ENCODE measurements at regions not wholly inside any gene's neighbourhood (a gene's known extent, or its start where the extent isn't known, plus 50 kb on each side); places are given as distances from the start of the nearest gene placed in this dataset.

- Histone ChIP-seq H2AFZ (ENCODE audit: low read depth, low read length, severe bottlenecking) (no peak overlapping the region), H3K9ac (ENCODE audit: low read length) (no peak overlapping the region), H3K27me3 (ENCODE audit: low read length) (no peaks in the 10 kb centered on the region), H3K4me3 (ENCODE audit: insufficient read depth, low read length, poor library complexity, severe bottlenecking) (no peak overlapping the region), H3K36me3 (ENCODE audit: low read length) (no peaks in the 10 kb centered on the region), H3F3A (ENCODE audit: insufficient read depth) (no peaks in the 10 kb centered on the region), H3K79me2 (ENCODE audit: insufficient read depth, low read length) (no peaks in the 10 kb centered on the region), H4K20me1 (ENCODE audit: low read depth, low read length) (no peaks in the 10 kb centered on the region), H3K9me3 (ENCODE audit: insufficient read depth, low read length) (no peaks in the 10 kb centered on the region), H3K9me2 (replicated peaks; ENCODE audit: insufficient read depth, low read length) (no peaks in the 10 kb centered on the region), H3K4me2 (ENCODE audit: low read depth, low read length, poor library complexity, severe bottlenecking) (no peak overlapping the region), H3K27ac (ENCODE audit: low read depth, low read length) (no peak overlapping the region)
- TF ChIP-seq CTCF (IDR thresholded peaks at IDR 0.05; ENCODE audit: insufficient read depth, low read length, poor library complexity, severe bottlenecking) (no peak), EZH2phosphoT487 (conservative IDR thresholded peaks at IDR 0.05; ENCODE audit: low read length) (no peak)
Measured at GRCh38 chr10:105763611-105764010, 1122.5 kb downstream of the SORCS3 start.

- Histone ChIP-seq H3K27ac (ENCODE audit: low read depth, low read length) (no peak overlapping the region), H3K4me2 (ENCODE audit: low read depth, low read length, poor library complexity, severe bottlenecking) (no peak overlapping the region), H3K9me2 (replicated peaks; ENCODE audit: insufficient read depth, low read length) (no peaks in the 10 kb centered on the region)
Measured at GRCh38 chr10:105761576-105762260, 1120.6 kb downstream of the SORCS3 start.

GRCh38 chr10:105759669-105760068, 1118.6 kb downstream of the SORCS3 start:
- no peak overlapping the region for H3K9ac ChIP-seq (ENCODE audit: low read length)
- H4K20me1 ChIP-seq (ENCODE audit: low read depth, low read length): no peaks in the 10 kb centered on the region
- no peaks in the 10 kb centered on the region for H3K36me3 ChIP-seq (ENCODE audit: low read length)
- no peak overlapping the region for H3K4me3 ChIP-seq (ENCODE audit: insufficient read depth, low read length, poor library complexity, severe bottlenecking)
- no peaks in the 10 kb centered on the region for H3F3A ChIP-seq (ENCODE audit: insufficient read depth)
- no peaks in the 10 kb centered on the region for H3K9me2 ChIP-seq (replicated peaks; ENCODE audit: insufficient read depth, low read length)
- no peak overlapping the region for H2AFZ ChIP-seq (ENCODE audit: low read depth, low read length, severe bottlenecking)
- H3K9me3 ChIP-seq (ENCODE audit: insufficient read depth, low read length): no peaks in the 10 kb centered on the region
- H3K79me2 ChIP-seq (ENCODE audit: insufficient read depth, low read length): no peaks in the 10 kb centered on the region
- TF ChIP-seq EZH2phosphoT487 (conservative IDR thresholded peaks at IDR 0.05; ENCODE audit: low read length): no peak
- no peak for TF ChIP-seq CTCF (IDR thresholded peaks at IDR 0.05; ENCODE audit: insufficient read depth, low read length, poor library complexity, severe bottlenecking)
- H3K27me3 ChIP-seq (ENCODE audit: low read length): no peaks in the 10 kb centered on the region
- H3K27ac ChIP-seq (ENCODE audit: low read depth, low read length): no peak overlapping the region
- no peak overlapping the region for H3K4me2 ChIP-seq (ENCODE audit: low read depth, low read length, poor library complexity, severe bottlenecking)

More at GRCh38 chr10:105761576-105762260, 1120.6 kb downstream of the SORCS3 start:
- no peak overlapping the region for H2AFZ ChIP-seq (ENCODE audit: low read depth, low read length, severe bottlenecking)
- no peak overlapping the region for H3K9ac ChIP-seq (ENCODE audit: low read length)
- no peaks in the 10 kb centered on the region for H3K36me3 ChIP-seq (ENCODE audit: low read length)
- no peaks in the 10 kb centered on the region for H3K9me3 ChIP-seq (ENCODE audit: insufficient read depth, low read length)
- H4K20me1 ChIP-seq (ENCODE audit: low read depth, low read length): no peaks in the 10 kb centered on the region
- H3K27me3 ChIP-seq (ENCODE audit: low read length): no peaks in the 10 kb centered on the region
- H3K4me3 ChIP-seq (ENCODE audit: insufficient read depth, low read length, poor library complexity, severe bottlenecking): no peak overlapping the region
- no peaks in the 10 kb centered on the region for H3K79me2 ChIP-seq (ENCODE audit: insufficient read depth, low read length)
- TF ChIP-seq CTCF (IDR thresholded peaks at IDR 0.05; ENCODE audit: insufficient read depth, low read length, poor library complexity, severe bottlenecking) (no peak), EZH2phosphoT487 (conservative IDR thresholded peaks at IDR 0.05; ENCODE audit: low read length) (no peak)
- no peaks in the 10 kb centered on the region for H3F3A ChIP-seq (ENCODE audit: insufficient read depth)
